GM12878 (cell line): ENCODE measurements at regions not wholly inside any gene's neighbourhood (a gene's known extent, or its start where the extent isn't known, plus 50 kb on each side); places are given as distances from the start of the nearest gene placed in this dataset.

Experiments
- ATF7 ChIP-seq: fragments of 450-650 bp; IDR thresholded peaks from 2 replicates; pipeline ENCODE4 v1.6.1; 2016; ENCODE audit warnings: low read depth, mild to moderate bottlenecking
- CHD4 ChIP-seq: fragments of 200-600 bp; sonication (generic); IDR thresholded peaks from 2 replicates; pipeline ENCODE4 v1.6.1; 2016; ENCODE audit warnings: mild to moderate bottlenecking
- ESRRA ChIP-seq: IDR thresholded peaks from 2 replicates; pipeline ENCODE4 v1.6.1; 2012; ENCODE audit warnings: mild to moderate bottlenecking, low read length, improper control_type of control experiment
- KLF5 ChIP-seq: fragments of 450-650 bp; IDR thresholded peaks from 2 replicates; pipeline ENCODE4 v1.6.1; 2014; ENCODE audit warnings: mild to moderate bottlenecking; ENCODE audit not compliant: partially characterized antibody
- ZNF24 ChIP-seq: fragments of 450-650 bp; IDR thresholded peaks from 2 replicates; pipeline ENCODE4 v1.6.1; 2017; ENCODE audit warnings: antibody characterized with exemption, mild to moderate bottlenecking
- TF ChIP-seq, protein P1 (sequence below): fragments of 450-650 bp; IDR thresholded peaks from 2 replicates; pipeline ENCODE4 v1.6.1; 2017; ENCODE audit warnings: mild to moderate bottlenecking, moderate library complexity
- TF ChIP-seq, protein P2 (sequence below): IDR thresholded peaks from 2 replicates; pipeline ENCODE4 v1.6.1; 2012; ENCODE audit warnings: improper control_type of control experiment, low read depth, low read length; ENCODE audit not compliant: insufficient replicate concordance
- TF ChIP-seq, protein P3 (sequence below): fragments of 450-650 bp; formaldehyde crosslinking; IDR thresholded peaks from 2 replicates; pipeline ENCODE4 v1.4.0; 2020; ENCODE audit warnings: mild to moderate bottlenecking, moderate library complexity
- TF ChIP-seq, protein P4 (sequence below): fragments of 450-650 bp; IDR thresholded peaks from 2 replicates; pipeline ENCODE4 v1.6.1; 2017; ENCODE audit warnings: antibody characterized with exemption, mild to moderate bottlenecking, moderate library complexity
- TF ChIP-seq, protein P5 (sequence below): IDR thresholded peaks from 2 replicates; pipeline ENCODE4 v1.6.1; 2011; ENCODE audit warnings: borderline replicate concordance, low read depth, mild to moderate bottlenecking, moderate library complexity, low read length; ENCODE audit not compliant: insufficient read depth, poor library complexity, severe bottlenecking
- TF ChIP-seq, protein P6 (sequence below): fragments of 450-650 bp; IDR thresholded peaks from 2 replicates; pipeline ENCODE4 v1.6.1; 2016; ENCODE audit warnings: mild to moderate bottlenecking

DNA sequence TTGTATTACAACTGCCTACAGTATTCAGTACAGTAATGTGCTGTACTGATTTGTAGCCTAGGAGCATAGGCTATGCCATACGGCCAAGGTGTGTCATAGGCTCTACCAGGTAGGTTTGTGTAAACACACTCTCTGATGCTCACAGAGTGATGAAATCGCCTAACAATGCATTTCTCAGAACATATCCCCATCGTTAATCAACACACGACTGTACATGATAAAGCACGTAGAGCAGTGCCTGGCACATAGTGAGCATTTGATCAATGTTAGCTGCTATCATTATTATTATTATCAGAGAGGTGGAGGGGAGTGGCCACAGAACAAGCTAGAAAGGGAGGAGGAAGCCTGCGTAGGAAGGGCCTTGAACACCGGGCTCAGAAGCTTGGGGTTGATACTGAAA is 81.1 kb upstream of the LHX1 start (continued):
- TF ChIP-seq ATF7 (no peak), ESRRA (no peak), KLF5 (no peak), ZNF24 (no peak), CHD4 (no peak)
- TF ChIP-seq, protein P1, sequence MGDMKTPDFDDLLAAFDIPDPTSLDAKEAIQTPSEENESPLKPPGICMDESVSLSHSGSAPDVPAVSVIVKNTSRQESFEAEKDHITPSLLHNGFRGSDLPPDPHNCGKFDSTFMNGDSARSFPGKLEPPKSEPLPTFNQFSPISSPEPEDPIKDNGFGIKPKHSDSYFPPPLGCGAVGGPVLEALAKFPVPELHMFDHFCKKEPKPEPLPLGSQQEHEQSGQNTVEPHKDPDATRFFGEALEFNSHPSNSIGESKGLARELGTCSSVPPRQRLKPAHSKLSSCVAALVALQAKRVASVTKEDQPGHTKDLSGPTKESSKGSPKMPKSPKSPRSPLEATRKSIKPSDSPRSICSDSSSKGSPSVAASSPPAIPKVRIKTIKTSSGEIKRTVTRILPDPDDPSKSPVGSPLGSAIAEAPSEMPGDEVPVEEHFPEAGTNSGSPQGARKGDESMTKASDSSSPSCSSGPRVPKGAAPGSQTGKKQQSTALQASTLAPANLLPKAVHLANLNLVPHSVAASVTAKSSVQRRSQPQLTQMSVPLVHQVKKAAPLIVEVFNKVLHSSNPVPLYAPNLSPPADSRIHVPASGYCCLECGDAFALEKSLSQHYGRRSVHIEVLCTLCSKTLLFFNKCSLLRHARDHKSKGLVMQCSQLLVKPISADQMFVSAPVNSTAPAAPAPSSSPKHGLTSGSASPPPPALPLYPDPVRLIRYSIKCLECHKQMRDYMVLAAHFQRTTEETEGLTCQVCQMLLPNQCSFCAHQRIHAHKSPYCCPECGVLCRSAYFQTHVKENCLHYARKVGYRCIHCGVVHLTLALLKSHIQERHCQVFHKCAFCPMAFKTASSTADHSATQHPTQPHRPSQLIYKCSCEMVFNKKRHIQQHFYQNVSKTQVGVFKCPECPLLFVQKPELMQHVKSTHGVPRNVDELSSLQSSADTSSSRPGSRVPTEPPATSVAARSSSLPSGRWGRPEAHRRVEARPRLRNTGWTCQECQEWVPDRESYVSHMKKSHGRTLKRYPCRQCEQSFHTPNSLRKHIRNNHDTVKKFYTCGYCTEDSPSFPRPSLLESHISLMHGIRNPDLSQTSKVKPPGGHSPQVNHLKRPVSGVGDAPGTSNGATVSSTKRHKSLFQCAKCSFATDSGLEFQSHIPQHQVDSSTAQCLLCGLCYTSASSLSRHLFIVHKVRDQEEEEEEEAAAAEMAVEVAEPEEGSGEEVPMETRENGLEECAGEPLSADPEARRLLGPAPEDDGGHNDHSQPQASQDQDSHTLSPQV: no peak
- TF ChIP-seq, protein P2, sequence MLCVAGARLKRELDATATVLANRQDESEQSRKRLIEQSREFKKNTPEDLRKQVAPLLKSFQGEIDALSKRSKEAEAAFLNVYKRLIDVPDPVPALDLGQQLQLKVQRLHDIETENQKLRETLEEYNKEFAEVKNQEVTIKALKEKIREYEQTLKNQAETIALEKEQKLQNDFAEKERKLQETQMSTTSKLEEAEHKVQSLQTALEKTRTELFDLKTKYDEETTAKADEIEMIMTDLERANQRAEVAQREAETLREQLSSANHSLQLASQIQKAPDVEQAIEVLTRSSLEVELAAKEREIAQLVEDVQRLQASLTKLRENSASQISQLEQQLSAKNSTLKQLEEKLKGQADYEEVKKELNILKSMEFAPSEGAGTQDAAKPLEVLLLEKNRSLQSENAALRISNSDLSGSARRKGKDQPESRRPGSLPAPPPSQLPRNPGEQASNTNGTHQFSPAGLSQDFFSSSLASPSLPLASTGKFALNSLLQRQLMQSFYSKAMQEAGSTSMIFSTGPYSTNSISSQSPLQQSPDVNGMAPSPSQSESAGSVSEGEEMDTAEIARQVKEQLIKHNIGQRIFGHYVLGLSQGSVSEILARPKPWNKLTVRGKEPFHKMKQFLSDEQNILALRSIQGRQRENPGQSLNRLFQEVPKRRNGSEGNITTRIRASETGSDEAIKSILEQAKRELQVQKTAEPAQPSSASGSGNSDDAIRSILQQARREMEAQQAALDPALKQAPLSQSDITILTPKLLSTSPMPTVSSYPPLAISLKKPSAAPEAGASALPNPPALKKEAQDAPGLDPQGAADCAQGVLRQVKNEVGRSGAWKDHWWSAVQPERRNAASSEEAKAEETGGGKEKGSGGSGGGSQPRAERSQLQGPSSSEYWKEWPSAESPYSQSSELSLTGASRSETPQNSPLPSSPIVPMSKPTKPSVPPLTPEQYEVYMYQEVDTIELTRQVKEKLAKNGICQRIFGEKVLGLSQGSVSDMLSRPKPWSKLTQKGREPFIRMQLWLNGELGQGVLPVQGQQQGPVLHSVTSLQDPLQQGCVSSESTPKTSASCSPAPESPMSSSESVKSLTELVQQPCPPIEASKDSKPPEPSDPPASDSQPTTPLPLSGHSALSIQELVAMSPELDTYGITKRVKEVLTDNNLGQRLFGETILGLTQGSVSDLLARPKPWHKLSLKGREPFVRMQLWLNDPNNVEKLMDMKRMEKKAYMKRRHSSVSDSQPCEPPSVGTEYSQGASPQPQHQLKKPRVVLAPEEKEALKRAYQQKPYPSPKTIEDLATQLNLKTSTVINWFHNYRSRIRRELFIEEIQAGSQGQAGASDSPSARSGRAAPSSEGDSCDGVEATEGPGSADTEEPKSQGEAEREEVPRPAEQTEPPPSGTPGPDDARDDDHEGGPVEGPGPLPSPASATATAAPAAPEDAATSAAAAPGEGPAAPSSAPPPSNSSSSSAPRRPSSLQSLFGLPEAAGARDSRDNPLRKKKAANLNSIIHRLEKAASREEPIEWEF: no peak
- TF ChIP-seq, protein P3, sequence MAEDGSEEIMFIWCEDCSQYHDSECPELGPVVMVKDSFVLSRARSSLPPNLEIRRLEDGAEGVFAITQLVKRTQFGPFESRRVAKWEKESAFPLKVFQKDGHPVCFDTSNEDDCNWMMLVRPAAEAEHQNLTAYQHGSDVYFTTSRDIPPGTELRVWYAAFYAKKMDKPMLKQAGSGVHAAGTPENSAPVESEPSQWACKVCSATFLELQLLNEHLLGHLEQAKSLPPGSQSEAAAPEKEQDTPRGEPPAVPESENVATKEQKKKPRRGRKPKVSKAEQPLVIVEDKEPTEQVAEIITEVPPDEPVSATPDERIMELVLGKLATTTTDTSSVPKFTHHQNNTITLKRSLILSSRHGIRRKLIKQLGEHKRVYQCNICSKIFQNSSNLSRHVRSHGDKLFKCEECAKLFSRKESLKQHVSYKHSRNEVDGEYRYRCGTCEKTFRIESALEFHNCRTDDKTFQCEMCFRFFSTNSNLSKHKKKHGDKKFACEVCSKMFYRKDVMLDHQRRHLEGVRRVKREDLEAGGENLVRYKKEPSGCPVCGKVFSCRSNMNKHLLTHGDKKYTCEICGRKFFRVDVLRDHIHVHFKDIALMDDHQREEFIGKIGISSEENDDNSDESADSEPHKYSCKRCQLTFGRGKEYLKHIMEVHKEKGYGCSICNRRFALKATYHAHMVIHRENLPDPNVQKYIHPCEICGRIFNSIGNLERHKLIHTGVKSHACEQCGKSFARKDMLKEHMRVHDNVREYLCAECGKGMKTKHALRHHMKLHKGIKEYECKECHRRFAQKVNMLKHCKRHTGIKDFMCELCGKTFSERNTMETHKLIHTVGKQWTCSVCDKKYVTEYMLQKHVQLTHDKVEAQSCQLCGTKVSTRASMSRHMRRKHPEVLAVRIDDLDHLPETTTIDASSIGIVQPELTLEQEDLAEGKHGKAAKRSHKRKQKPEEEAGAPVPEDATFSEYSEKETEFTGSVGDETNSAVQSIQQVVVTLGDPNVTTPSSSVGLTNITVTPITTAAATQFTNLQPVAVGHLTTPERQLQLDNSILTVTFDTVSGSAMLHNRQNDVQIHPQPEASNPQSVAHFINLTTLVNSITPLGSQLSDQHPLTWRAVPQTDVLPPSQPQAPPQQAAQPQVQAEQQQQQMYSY: no peak
- TF ChIP-seq, protein P4, sequence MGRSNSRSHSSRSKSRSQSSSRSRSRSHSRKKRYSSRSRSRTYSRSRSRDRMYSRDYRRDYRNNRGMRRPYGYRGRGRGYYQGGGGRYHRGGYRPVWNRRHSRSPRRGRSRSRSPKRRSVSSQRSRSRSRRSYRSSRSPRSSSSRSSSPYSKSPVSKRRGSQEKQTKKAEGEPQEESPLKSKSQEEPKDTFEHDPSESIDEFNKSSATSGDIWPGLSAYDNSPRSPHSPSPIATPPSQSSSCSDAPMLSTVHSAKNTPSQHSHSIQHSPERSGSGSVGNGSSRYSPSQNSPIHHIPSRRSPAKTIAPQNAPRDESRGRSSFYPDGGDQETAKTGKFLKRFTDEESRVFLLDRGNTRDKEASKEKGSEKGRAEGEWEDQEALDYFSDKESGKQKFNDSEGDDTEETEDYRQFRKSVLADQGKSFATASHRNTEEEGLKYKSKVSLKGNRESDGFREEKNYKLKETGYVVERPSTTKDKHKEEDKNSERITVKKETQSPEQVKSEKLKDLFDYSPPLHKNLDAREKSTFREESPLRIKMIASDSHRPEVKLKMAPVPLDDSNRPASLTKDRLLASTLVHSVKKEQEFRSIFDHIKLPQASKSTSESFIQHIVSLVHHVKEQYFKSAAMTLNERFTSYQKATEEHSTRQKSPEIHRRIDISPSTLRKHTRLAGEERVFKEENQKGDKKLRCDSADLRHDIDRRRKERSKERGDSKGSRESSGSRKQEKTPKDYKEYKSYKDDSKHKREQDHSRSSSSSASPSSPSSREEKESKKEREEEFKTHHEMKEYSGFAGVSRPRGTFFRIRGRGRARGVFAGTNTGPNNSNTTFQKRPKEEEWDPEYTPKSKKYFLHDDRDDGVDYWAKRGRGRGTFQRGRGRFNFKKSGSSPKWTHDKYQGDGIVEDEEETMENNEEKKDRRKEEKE: no peak
- TF ChIP-seq, protein P5, sequence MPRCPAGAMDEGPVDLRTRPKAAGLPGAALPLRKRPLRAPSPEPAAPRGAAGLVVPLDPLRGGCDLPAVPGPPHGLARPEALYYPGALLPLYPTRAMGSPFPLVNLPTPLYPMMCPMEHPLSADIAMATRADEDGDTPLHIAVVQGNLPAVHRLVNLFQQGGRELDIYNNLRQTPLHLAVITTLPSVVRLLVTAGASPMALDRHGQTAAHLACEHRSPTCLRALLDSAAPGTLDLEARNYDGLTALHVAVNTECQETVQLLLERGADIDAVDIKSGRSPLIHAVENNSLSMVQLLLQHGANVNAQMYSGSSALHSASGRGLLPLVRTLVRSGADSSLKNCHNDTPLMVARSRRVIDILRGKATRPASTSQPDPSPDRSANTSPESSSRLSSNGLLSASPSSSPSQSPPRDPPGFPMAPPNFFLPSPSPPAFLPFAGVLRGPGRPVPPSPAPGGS: no peak
- TF ChIP-seq, protein P6, sequence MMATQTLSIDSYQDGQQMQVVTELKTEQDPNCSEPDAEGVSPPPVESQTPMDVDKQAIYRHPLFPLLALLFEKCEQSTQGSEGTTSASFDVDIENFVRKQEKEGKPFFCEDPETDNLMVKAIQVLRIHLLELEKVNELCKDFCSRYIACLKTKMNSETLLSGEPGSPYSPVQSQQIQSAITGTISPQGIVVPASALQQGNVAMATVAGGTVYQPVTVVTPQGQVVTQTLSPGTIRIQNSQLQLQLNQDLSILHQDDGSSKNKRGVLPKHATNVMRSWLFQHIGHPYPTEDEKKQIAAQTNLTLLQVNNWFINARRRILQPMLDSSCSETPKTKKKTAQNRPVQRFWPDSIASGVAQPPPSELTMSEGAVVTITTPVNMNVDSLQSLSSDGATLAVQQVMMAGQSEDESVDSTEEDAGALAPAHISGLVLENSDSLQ: no peak
- TF ChIP-seq, all 136 proteins: peak for 0
